KMS-11 (cell line): ENCODE measurements at regions not wholly inside any gene's neighbourhood (a gene's known extent, or its start where the extent isn't known, plus 50 kb on each side); places are given as distances from the start of the nearest gene placed in this dataset.

Source experiments
- H2AFZ ChIP-seq: fragments of 200-600 bp; sonication (generic); 2 replicates; pipeline ENCODE4 v1.6.1; 2016; ENCODE audit warnings: antibody characterized with exemption, mixed run types, low read depth
- H3K27ac ChIP-seq: fragments of 200-600 bp; sonication (generic); 2 replicates; pipeline ENCODE4 v1.6.1; 2016; ENCODE audit warnings: mild to moderate bottlenecking, mixed run types
- H3K27me3 ChIP-seq: fragments of 200-600 bp; sonication (generic); 2 replicates; pipeline ENCODE4 v1.6.1; 2017; ENCODE audit warnings: mild to moderate bottlenecking, low read depth, mixed run types, moderate library complexity; ENCODE audit not compliant: insufficient read depth
- H3K36me3 ChIP-seq: fragments of 200-600 bp; sonication (generic); 2 replicates; pipeline ENCODE4 v1.6.1; 2017; ENCODE audit warnings: mild to moderate bottlenecking, mixed run types; ENCODE audit not compliant: insufficient read depth
- H3K4me1 ChIP-seq: fragments of 200-600 bp; sonication (generic); 2 replicates; pipeline ENCODE4 v1.6.1; 2016; ENCODE audit warnings: mild to moderate bottlenecking, low read depth, mixed run types; ENCODE audit not compliant: poor library complexity, severe bottlenecking
- H3K4me2 ChIP-seq: fragments of 200-600 bp; sonication (generic); 2 replicates; pipeline ENCODE4 v1.7.0; 2016; ENCODE audit warnings: mild to moderate bottlenecking, mixed run types
- H3K4me3 ChIP-seq: fragments of 200-600 bp; sonication (generic); IDR thresholded peaks from 2 replicates; pipeline ENCODE4 v1.6.1; 2017; ENCODE audit warnings: low read depth, low read length, mixed read lengths; ENCODE audit not compliant: insufficient read depth
- H3K79me2 ChIP-seq: fragments of 200-600 bp; sonication (generic); 2 replicates; pipeline ENCODE4 v1.6.1; 2016; ENCODE audit warnings: low read depth, mixed run types; ENCODE audit not compliant: insufficient read depth
- H3K9ac ChIP-seq: fragments of 200-600 bp; sonication (generic); 2 replicates; pipeline ENCODE4 v1.6.1; 2016; ENCODE audit warnings: mild to moderate bottlenecking, mixed run types
- H4K20me1 ChIP-seq: fragments of 200-600 bp; sonication (generic); 2 replicates; pipeline ENCODE4 v1.6.1; 2016; ENCODE audit warnings: mild to moderate bottlenecking, mixed run types; ENCODE audit not compliant: insufficient read depth
- CTCF ChIP-seq: fragments of 200-600 bp; sonication (generic); conservative IDR thresholded peaks from 2 replicates; pipeline ENCODE4 v1.6.1; 2017; ENCODE audit warnings: low read depth, mild to moderate bottlenecking, antibody characterized with exemption, low read length, moderate library complexity, mixed read lengths

DNA sequence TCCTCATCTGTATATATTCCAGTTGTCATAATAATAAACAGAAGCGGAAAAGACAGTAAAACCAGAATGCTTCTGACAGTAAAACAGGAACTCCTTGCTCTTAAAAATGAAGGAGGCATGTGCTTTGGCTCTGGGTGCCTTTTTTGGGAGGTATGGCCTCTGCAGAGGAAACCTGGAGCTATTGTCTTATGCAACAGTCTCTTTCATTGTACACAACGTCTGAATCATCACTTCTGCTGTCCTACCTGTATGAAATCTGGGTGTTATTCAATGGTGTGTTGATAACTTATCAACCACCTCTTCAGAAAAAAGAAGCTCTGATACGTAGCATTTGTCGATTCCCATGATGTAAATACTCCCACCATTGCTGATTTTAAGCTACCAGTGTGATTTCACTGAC, 64.8 kb downstream of the CDCA7 start:
- no peaks in the 10 kb centered on the region for H3K4me1 ChIP-seq
- no peaks in the 10 kb centered on the region for H3K79me2 ChIP-seq
- no peak overlapping the region for H3K4me3 ChIP-seq
- no peak overlapping the region for H2AFZ ChIP-seq
- H3K4me2 ChIP-seq: no peak overlapping the region
- H3K9ac ChIP-seq: no peak overlapping the region
- no peak overlapping the region for H3K27ac ChIP-seq
- H4K20me1 ChIP-seq: no peaks in the 10 kb centered on the region
- H3K27me3 ChIP-seq: no peaks in the 10 kb centered on the region
- no peaks in the 10 kb centered on the region for H3K36me3 ChIP-seq
- TF ChIP-seq CTCF: no peak

DNA sequence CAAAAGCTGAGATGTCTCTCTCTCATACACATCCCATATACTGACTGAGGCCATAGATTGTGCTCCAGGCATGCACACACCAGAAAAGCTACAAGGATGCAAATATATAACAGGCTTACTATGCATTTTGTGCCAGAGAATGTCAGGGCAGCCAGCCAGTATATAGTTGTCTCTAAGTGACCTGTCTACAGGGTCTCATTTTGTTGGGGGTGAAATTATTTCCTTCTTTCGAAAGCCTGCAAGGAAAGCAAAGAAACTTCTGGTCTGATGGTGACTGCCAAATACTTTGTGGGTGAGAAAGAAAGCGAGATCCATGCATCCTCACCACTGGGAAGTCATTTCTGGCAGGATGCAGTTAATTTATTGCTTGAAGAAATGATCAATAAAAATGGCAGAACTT, 70.2 kb downstream of the CDCA7 start:
- H3K27me3 ChIP-seq: no peaks in the 10 kb centered on the region
- no peak overlapping the region for H2AFZ ChIP-seq
- no peaks in the 10 kb centered on the region for H4K20me1 ChIP-seq

DNA sequence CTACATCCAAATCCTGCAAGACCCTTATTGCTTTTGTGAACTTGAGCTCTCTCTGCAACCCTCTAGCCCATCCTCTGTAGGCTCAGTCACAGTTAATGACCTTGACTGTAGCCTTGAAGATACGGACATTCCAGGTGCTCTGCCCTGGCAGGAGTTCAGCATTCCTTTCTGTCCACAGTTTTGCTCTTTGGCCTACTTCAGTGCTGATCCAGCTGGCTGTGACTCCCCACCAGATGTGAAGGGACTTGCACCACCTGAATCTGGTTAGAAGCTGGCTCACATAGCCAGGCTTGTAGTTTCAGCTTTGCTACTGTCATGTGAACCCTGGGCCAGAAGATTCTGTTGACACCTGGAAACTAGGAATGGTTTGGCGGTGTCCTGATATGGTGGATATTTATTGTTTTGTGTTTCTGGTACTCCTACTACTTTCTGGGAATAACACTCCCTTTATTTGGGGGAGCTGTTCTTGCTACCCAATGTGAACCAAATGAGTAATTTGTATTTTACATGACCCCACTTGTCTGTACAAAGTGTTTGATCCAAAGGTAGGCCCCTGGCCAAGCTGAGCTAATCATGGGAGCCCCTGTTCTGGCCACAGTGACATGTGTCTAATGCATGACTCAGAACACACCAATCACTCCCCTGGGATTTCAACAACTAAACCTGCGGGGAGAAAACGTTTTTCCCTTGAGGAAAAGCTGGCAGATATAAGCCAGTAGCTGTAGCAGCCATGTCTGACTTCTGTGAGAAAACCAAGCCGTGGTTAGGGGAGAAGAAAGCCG, 73.4 kb downstream of the CDCA7 start:
- Histone ChIP-seq H3K79me2 (no peaks in the 10 kb centered on the region), H3K4me3 (no peak overlapping the region), H3K27ac (no peak overlapping the region), H4K20me1 (no peaks in the 10 kb centered on the region), H2AFZ (no peak overlapping the region), H3K27me3 (no peaks in the 10 kb centered on the region), H3K9ac (no peak overlapping the region), H3K4me2 (no peak overlapping the region), H3K36me3 (no peaks in the 10 kb centered on the region), H3K4me1 (no peaks in the 10 kb centered on the region)
- TF ChIP-seq CTCF: no peak

More for the DNA sequence above, 70.2 kb downstream of the CDCA7 start:
- no peak for TF ChIP-seq CTCF
- H3K9ac ChIP-seq: no peak overlapping the region
- H3K79me2 ChIP-seq: no peaks in the 10 kb centered on the region
- no peaks in the 10 kb centered on the region for H3K36me3 ChIP-seq
- no peak overlapping the region for H3K4me3 ChIP-seq
- no peak overlapping the region for H3K27ac ChIP-seq
- no peaks in the 10 kb centered on the region for H3K4me1 ChIP-seq
- H3K4me2 ChIP-seq: no peak overlapping the region

DNA sequence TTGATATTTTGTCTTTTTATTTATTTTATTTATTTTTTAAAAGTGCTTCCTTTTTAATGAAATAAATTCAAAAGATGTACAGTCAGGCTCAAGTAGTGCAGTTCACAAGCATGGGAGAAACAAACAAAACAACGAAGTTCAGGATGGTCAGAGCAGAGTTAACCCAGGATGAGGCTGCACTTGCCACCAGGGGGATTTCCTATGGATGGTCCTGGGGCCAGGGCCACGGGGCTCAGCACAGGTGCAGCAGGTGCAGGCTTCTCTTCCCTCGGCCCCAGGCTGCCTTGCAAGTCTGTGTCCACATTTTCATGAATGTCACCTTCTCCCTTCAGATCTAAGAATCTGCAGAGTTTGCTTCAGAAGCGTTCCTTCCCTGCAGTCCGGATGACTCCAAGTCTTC, 76.5 kb downstream of the CDCA7 start:
- Histone ChIP-seq H3K9ac (no peak overlapping the region), H3K36me3 (no peaks in the 10 kb centered on the region), H3K27me3 (no peaks in the 10 kb centered on the region), H3K79me2 (no peaks in the 10 kb centered on the region), H3K4me1 (no peaks in the 10 kb centered on the region), H3K27ac (no peak overlapping the region), H2AFZ (no peak overlapping the region), H3K4me3 (no peak overlapping the region), H4K20me1 (no peaks in the 10 kb centered on the region), H3K4me2 (no peak overlapping the region)
- no peak for TF ChIP-seq CTCF
